Hepatocyte (in vitro differentiated cells): ENCODE measurements at regions not wholly inside any gene's neighbourhood (a gene's known extent, or its start where the extent isn't known, plus 50 kb on each side); places are given as distances from the start of the nearest gene placed in this dataset.

Source experiments
- DNase-seq: peaks from one replicate; pipeline ENCODE4 v3.0.0-alpha.2; 2016; ENCODE audit warnings: low spot score
- H2AFZ ChIP-seq: fragments of 200-600 bp; sonication (generic); 2 replicates; pipeline ENCODE4 v1.6.0; 2016; ENCODE audit warnings: antibody characterized with exemption, mild to moderate bottlenecking
- H3K27ac ChIP-seq: fragments of 200-600 bp; sonication (generic); 2 replicates; pipeline ENCODE4 v1.5.1; 2016; ENCODE audit warnings: mild to moderate bottlenecking
- H3K27me3 ChIP-seq: fragments of 200-600 bp; sonication (generic); 2 replicates; pipeline ENCODE4 v1.6.1; 2016
- H3K36me3 ChIP-seq: fragments of 200-600 bp; sonication (generic); replicated peaks from 2 replicates; pipeline ENCODE4 v1.5.1; 2016; ENCODE audit warnings: low read depth; ENCODE audit not compliant: insufficient read depth
- H3K4me1 ChIP-seq: fragments of 200-600 bp; sonication (generic); 2 replicates; pipeline ENCODE4 v1.5.1; 2016; ENCODE audit warnings: mild to moderate bottlenecking, moderate library complexity; ENCODE audit not compliant: insufficient read depth
- H3K4me2 ChIP-seq: fragments of 200-600 bp; sonication (generic); 2 replicates; pipeline ENCODE4 v1.6.0; 2016
- H3K4me3 ChIP-seq: fragments of 200-600 bp; sonication (generic); 2 replicates; pipeline ENCODE4 v1.5.1; 2016; ENCODE audit warnings: mild to moderate bottlenecking
- H3K79me2 ChIP-seq: fragments of 200-600 bp; sonication (generic); 2 replicates; pipeline ENCODE4 v1.6.0; 2017; ENCODE audit warnings: mild to moderate bottlenecking
- H3K9me2 ChIP-seq: fragments of 200-600 bp; sonication (generic); replicated peaks from 2 replicates; pipeline ENCODE4 v1.6.0; 2017; ENCODE audit warnings: mild to moderate bottlenecking; ENCODE audit not compliant: insufficient read depth
- H3K9me3 ChIP-seq: fragments of 200-600 bp; sonication (generic); 2 replicates; pipeline ENCODE4 v1.5.1; 2016; ENCODE audit warnings: low read depth, mild to moderate bottlenecking
- H4K20me1 ChIP-seq: fragments of 200-600 bp; sonication (generic); 2 replicates; pipeline ENCODE4 v1.6.0; 2016; ENCODE audit warnings: mild to moderate bottlenecking; ENCODE audit not compliant: insufficient read depth, poor library complexity, severe bottlenecking
- EZH2 ChIP-seq: fragments of 200-600 bp; sonication (generic); IDR thresholded peaks from 2 replicates; pipeline ENCODE4 v1.6.1; 2016; ENCODE audit warnings: antibody characterized with exemption, mild to moderate bottlenecking, borderline replicate concordance
- EZH2phosphoT487 ChIP-seq: fragments of 200-600 bp; sonication (generic); IDR thresholded peaks from one replicate; pipeline ENCODE4 v1.6.1; 2018; ENCODE audit warnings: antibody characterized with exemption, mild to moderate bottlenecking, low read depth, moderate library complexity; ENCODE audit not compliant: unreplicated experiment, severe bottlenecking
- WGBS: methylation state at CpG from one replicate; pipeline ENCODE4 v1.1.6; 2016; ENCODE audit warnings: low lambda C conversion rate; ENCODE audit errors: missing lambda C conversion rate; 5-methylcytosine and 5-hydroxymethylcytosine counted together
- TF ChIP-seq, protein P1 (sequence below): fragments of 200-600 bp; sonication (generic); IDR thresholded peaks from 2 replicates; pipeline ENCODE4 v1.5.1; 2016; ENCODE audit warnings: antibody characterized with exemption, mild to moderate bottlenecking; ENCODE audit not compliant: poor library complexity

DNA sequence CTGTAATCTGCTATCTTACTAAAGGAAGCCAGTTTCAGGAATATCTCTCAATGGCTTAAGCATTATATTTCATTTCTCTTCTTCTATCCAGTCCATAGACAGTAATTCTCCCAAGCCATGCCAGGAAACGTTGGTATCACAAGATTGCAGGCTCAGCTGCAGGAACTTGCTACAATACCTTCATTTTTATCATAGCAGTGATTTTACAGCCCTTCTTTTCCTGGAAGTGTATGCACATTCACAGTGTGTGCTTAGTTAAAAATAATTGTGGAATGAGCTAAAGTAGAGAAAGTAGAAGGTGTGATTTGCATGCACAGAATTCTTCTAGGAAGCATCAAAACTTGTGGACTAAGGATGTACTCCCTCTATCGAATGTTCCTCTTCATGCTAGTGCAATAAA is 647.2 kb upstream of the PTBP2 start:
- no peak for TF ChIP-seq EZH2
- TF ChIP-seq EZH2phosphoT487 = no peak
- TF ChIP-seq, protein P1, sequence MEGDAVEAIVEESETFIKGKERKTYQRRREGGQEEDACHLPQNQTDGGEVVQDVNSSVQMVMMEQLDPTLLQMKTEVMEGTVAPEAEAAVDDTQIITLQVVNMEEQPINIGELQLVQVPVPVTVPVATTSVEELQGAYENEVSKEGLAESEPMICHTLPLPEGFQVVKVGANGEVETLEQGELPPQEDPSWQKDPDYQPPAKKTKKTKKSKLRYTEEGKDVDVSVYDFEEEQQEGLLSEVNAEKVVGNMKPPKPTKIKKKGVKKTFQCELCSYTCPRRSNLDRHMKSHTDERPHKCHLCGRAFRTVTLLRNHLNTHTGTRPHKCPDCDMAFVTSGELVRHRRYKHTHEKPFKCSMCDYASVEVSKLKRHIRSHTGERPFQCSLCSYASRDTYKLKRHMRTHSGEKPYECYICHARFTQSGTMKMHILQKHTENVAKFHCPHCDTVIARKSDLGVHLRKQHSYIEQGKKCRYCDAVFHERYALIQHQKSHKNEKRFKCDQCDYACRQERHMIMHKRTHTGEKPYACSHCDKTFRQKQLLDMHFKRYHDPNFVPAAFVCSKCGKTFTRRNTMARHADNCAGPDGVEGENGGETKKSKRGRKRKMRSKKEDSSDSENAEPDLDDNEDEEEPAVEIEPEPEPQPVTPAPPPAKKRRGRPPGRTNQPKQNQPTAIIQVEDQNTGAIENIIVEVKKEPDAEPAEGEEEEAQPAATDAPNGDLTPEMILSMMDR = no peak
- no peak overlapping the region for H3K4me2 ChIP-seq
- H3K9me2 ChIP-seq = no peaks in the 10 kb centered on the region
- no peaks in the 10 kb centered on the region for H3K9me3 ChIP-seq
- no peak overlapping the region for H2AFZ ChIP-seq
- H3K4me1 ChIP-seq = peaks cover 3% of the 10 kb centered on the region
- no peaks in the 10 kb centered on the region for H3K36me3 ChIP-seq
- H3K27me3 ChIP-seq = no peaks in the 10 kb centered on the region
- no peak overlapping the region for H3K27ac ChIP-seq
- no peaks in the 10 kb centered on the region for H3K79me2 ChIP-seq
- no peaks in the 10 kb centered on the region for H4K20me1 ChIP-seq
- DNase-seq = no peak
- no peak overlapping the region for H3K4me3 ChIP-seq
- 69% methylated on average over 2 of the region's 2 CpGs for WGBS

DNA sequence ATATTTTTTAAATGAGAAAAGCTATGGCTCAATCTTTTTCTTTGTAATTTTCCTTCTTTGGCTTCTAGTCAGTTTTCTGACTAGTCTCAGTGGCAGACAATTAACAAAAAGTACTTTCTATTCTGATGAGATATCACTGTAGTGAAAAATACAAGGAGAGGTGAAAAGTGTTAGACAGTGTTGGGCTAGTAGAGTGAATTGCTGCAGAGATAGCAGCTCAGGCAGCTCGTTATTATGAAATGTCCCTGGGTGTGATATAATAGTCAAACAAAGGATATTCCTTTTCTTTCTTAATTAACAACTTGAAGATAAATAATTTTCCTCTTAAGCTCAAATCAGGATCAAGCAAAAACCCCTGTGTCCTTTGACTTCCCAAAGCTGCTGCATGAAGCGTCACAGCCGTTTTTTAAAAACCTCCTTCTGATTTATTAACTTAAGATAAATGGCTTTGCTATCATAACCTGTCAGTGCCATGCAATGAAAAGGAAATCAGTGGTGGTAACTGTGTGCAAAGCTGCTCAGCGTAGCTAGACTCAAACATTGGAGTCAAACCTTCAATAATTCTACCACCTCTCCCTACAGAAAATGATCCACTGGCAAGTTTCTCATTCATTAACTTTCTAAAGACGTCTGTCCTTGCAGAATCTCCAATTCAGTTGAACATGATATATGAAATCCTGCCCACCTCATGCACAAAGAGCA is 646.6 kb upstream of the PTBP2 start:
- Histone ChIP-seq H3K27me3 (no peaks in the 10 kb centered on the region), H3K36me3 (no peaks in the 10 kb centered on the region), H3K4me2 (no peak overlapping the region), H4K20me1 (no peaks in the 10 kb centered on the region), H3K79me2 (no peaks in the 10 kb centered on the region), H2AFZ (no peak overlapping the region), H3K4me3 (no peak overlapping the region), H3K27ac (no peak overlapping the region), H3K4me1 (peaks cover 3% of the 10 kb centered on the region), H3K9me2 (no peaks in the 10 kb centered on the region), H3K9me3 (no peaks in the 10 kb centered on the region)
- WGBS = 57% methylated on average over 5 of the region's 5 CpGs
- no peak for DNase-seq
- TF ChIP-seq EZH2 = no peak
- TF ChIP-seq, protein P1 = no peak
- TF ChIP-seq EZH2phosphoT487 = no peak

GRCh38 chr1:96075704-96076455 is 645.7 kb upstream of the PTBP2 start:
- Histone ChIP-seq H3K36me3 (no peaks in the 10 kb centered on the region), H3K27me3 (no peaks in the 10 kb centered on the region), H3K4me2 (no peak overlapping the region), H2AFZ (no peak overlapping the region), H3K9me3 (no peaks in the 10 kb centered on the region), H3K27ac (no peak overlapping the region), H3K4me1 (peaks cover 3% of the 10 kb centered on the region), H3K79me2 (no peaks in the 10 kb centered on the region), H3K4me3 (no peak overlapping the region), H4K20me1 (no peaks in the 10 kb centered on the region), H3K9me2 (no peaks in the 10 kb centered on the region)
- DNase-seq = no peak
- TF ChIP-seq EZH2phosphoT487 = no peak
- no peak for TF ChIP-seq EZH2
- TF ChIP-seq, protein P1 = no peak
- 86% methylated on average over 4 of the region's 4 CpGs for WGBS
